HS-5 (cell line): ENCODE measurements at regions not wholly inside any gene's neighbourhood (a gene's known extent, or its start where the extent isn't known, plus 50 kb on each side); places are given as distances from the start of the nearest gene placed in this dataset.
A peak's percentile ranks its signal among the peaks of the same experiment; 100 is the strongest.
"Not testable (repeated sequence)": the region's sequence is repeated elsewhere in the genome, so short reads cannot be mapped to it uniquely, and the experiment has no call there.

ENCODE experiments used
- DNase-seq: peaks from one replicate; pipeline ENCODE4 v3.0.0-alpha.2; 2012; ENCODE audit warnings: low read depth

DNA sequence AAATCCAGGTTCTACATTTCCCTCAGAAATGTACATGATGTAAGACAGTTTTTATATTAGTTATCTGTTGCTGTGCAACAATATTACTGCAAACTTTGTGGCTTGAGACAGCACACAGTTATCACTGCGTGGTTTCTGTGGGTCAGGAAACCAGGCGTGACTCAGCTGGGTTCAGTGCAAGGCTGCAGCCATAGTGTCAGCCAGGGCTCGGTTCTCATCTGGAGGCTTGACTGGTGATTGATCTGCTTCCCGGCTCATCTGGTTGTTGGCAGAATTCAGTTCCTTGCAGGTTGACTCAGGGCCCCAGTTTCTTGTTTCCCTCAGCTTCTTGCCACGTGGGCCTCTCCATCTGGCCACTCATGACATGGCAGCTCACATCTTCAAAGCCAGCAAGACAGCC, 146.8 kb upstream of the ROPN1B start:
- DNase-seq = peak; percentile 29

GRCh38 chr3:125831005-125831750, 137.8 kb upstream of the ROPN1B start:
- DNase-seq = not testable (repeated sequence)

- not testable (repeated sequence) for DNase-seq
Observed at GRCh38 chr3:125835562-125835961, 133.4 kb upstream of the ROPN1B start.

- not testable (repeated sequence) for DNase-seq
Observed at GRCh38 chr3:125836011-125836551, 132.9 kb upstream of the ROPN1B start.

- DNase-seq = not testable (repeated sequence)
Observed at GRCh38 chr3:125836786-125837185, 132.2 kb upstream of the ROPN1B start.

GRCh38 chr3:125838857-125839256, 130.1 kb upstream of the ROPN1B start:
- DNase-seq = not testable (repeated sequence)

DNA sequence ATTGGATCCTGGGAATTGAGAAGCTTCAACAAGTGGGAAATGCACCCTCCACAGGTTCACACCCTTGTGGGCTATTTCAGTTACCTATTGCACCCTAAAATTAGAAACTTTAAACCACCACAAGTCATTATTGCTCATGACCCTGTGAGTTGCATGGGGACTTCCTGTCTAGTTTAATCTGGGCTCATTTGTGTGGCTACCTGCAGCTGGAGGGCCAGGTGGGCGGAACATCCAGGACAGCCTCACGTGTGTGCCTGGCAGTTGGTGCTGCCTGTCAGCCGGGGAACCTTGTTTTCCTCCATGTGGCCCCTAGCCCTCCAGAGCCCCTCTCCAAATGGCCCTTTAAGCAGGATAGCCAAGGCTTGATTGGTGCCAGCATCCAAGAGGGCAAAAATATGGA, 128.5 kb upstream of the ROPN1B start:
- not testable (repeated sequence) for DNase-seq

DNA sequence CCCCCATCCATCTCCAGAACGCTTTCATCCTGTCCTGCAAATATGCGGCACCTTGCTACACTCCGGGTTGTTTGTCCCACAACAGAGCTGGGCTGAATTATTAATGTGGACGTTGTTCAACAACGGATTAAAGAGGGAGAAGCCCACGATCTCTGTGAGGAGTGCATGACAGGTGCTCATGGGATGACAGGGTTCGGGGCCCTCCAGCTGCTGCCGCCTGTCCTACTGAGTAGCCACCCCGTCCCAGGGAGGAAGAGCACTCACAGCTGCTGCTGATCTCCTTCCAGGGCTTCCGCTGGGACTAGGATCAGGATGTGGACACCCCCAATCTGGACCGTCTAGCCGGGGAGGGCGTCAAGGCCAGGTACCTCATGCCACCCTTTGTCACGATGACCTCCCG, 121.0 kb upstream of the ROPN1B start:
- not testable (repeated sequence) for DNase-seq

DNA sequence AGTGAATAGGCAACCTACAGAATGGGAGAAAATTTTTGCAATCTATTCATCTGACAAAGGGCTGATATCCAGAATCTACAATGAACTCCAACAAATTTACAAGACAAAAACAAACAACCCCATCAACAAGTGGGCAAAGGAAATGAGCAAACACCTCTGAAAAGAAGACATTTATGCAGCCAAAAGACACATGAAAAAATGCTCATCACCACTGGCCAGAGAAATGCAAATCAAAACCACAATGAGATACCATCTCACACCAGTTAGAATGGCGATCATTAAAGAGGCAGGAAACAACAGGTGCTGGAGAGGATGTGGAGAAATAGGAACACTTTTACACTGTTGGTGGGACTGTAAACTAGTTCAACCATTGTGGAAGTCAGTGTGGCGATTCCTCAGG, 114.0 kb upstream of the ROPN1B start:
- DNase-seq = not testable (repeated sequence)

DNA sequence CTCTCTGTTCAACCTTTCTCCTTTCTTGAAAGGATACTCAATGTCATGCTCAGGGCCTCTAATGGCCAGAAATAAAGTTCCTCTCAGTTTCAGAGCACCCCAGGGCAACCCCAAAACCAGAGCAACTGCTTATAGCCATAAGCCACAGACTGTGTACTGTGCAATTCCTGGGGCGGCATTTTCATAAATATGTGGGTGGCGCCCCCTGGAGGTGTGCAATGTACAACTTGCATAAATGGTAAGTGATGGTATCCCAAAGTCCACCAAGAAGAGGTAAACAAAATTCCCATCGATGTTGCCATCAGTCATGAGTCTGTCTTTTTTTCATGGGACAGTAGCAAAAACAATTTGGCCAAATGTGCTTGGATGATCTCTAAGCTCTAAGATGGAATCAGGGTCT, 108.4 kb upstream of the ROPN1B start:
- not testable (repeated sequence) for DNase-seq

DNA sequence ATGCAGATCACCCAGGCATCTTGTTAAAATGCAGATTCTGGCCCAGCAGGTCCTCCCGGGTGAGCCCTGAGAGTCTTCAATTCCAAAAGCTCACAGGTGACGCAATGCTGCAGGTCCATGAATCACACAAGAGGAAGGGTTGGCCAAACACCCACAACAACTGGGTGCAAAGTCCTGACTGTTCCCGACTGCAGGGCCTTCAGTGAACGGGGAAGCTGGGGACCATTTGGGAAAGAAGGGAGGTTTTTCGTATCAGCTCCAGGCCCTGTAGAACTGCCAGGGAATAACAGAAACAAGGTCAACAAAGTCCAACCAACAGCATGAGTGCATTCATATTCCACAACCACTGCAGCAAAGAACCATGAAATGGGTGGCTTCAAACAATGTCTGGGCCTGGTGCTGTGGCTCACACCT, 106.1 kb upstream of the ROPN1B start:
- not testable (repeated sequence) for DNase-seq

DNA sequence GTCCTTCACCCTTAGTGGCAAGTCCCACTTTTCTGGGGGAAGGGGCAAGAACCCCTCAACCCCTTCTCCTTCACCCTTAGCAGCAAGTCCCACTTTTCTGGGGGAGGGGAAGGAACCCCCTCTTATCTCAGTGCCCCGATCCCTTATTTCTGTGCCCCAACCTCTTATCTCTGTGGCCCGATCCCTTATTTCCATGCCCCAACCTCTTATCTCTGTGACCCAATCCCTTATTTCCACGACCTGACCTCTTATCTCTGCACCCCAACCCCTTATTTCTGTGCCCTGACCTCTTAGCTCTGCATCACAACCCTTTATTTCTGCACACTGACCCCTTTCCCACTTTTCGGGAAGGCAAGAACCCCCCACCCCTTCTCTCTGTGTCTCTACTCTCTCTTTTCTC, 104.4 kb upstream of the ROPN1B start:
- not testable (repeated sequence) for DNase-seq

DNA sequence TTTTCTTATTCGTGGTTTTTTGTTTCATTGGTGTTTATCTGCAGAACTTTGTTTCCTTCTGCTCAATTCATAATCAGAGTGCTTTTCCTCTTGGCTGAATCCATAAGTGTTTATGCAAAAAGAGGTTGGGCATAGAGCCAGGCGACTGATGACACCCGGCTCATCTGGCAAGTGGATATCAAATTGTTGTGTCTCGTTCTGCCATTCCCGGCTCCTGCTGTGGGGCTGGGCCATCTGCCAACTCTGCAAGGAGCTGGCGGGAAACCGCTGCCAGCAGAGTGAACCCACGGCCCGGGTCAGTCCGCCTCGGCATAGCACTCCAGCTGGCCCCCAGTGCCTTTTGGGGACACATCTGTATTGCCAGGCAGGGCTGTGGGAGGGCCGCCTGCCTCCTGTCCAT, 83.0 kb upstream of the ROPN1B start:
- not testable (repeated sequence) for DNase-seq

- DNase-seq = not testable (repeated sequence)
Observed at GRCh38 chr3:125899181-125899580, 69.8 kb upstream of the ROPN1B start.

DNA sequence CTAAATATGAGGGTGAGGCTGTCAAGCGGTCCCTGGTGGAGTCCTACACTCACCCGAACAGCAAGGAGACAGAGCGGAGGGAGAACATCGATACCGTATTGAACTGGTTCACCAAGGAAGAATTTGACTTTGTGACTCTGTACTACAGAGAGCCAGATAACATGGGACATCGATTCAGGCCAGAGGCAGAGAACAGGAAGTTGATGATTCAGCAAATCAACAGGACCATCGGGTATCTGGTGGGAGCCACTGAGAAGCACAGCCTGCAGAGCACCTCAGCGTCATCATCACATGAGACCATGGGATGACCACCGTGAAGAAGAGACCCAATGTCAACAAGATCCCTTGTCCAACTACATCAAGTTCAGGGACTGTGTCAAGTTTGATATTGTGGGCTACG, 67.5 kb upstream of the ROPN1B start:
- not testable (repeated sequence) for DNase-seq

- not testable (repeated sequence) for DNase-seq
Observed at GRCh38 chr3:125903780-125904455, 65.1 kb upstream of the ROPN1B start.

DNA sequence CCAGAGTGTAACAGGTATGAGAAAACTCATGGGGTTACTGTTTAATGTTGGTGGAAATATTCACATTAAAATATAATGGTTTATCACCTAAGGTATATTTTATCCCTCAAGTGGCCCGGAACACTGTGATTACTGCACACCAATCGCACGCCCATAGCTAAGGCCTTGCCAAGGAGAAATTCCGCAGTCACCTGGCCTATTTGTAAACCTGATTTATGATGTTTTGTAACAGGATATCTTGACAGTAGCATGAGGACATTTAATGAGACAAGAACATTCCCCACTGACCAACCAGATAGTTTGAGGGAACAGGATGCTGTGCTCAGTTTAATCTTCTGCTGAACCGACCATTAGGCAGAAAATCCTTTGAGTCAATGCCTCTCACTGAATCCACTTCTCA, 61.7 kb upstream of the ROPN1B start:
- DNase-seq = not testable (repeated sequence)

GRCh38 chr3:125910851-125911250, 58.1 kb upstream of the ROPN1B start:
- not testable (repeated sequence) for DNase-seq

- not testable (repeated sequence) for DNase-seq
Observed at GRCh38 chr3:125914608-125915436, 54.2 kb upstream of the ROPN1B start.

DNA sequence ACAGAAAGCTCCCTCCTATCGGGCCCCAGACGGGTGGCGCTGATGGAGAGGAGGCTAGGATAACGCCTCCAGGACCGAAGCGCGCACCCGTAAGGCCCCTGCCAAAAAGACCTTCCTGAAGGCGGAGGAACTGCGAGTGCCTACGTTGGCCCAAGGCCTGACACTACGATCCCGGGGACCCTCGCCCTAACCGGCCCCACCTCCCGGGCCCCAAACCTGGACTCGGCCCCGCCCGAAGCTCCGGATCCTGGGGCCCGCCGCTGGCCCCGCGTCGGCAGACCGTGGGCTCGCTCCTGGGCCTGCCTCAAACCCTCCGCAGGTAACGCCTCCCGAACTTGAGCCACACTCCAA, 53.6 kb upstream of the ROPN1B start:
- not testable (repeated sequence) for DNase-seq

DNA sequence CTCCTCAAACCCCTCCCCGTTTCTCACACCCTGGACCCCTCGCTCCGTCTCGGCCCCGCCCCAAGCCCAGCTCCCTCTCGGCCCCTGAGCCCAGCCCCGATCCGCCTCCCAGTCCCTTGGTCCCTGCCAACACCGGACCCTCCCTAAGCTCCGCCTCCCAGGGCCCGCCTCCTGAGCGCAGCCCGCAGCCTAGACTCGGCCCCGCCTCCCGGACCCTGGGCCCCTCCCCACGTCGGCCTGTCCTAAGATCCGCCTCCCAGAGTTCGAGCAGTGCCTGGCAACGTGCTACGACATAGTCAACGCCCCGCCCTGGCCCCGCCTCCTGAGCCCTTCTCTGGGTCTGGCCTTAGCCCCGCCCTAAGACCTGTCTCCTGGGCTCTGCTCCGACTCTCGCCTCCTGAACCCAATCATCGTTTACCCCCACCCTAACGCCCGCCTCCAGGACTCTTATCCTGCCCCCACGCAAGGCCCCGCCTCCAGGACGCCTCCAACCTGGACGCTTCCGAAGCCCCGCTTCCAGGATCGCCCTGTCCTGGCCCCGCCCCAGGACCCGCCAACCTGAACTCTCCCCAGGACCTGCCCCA, 53.1 kb upstream of the ROPN1B start:
- peak; percentile 91 for DNase-seq
